ENCODE measurements at regions not wholly inside any gene's neighbourhood (a gene's known extent, or its start where the extent isn't known, plus 50 kb on each side); places are given as distances from the start of the nearest gene placed in this dataset.

DNA sequence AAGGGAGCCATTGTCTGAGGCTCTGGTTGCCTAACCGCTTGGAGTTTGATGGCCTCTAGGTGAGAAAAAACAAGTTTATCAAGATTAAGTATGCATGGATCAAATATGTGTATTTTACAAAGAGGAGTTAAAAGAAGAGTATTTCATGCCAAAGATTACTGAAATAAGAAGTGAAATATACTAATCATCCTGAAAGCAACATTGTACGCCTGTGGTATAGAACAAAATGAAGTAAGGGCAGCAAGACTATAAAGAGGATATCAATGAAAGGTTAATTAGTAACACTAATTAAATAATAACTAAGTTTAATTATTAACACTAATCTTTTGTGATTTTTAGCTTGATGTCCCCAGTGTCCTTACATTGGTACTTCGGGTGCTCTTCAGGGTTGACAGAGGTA, 276.7 kb downstream of the CALCRL start:
- TF ChIP-seq, protein P1, sequence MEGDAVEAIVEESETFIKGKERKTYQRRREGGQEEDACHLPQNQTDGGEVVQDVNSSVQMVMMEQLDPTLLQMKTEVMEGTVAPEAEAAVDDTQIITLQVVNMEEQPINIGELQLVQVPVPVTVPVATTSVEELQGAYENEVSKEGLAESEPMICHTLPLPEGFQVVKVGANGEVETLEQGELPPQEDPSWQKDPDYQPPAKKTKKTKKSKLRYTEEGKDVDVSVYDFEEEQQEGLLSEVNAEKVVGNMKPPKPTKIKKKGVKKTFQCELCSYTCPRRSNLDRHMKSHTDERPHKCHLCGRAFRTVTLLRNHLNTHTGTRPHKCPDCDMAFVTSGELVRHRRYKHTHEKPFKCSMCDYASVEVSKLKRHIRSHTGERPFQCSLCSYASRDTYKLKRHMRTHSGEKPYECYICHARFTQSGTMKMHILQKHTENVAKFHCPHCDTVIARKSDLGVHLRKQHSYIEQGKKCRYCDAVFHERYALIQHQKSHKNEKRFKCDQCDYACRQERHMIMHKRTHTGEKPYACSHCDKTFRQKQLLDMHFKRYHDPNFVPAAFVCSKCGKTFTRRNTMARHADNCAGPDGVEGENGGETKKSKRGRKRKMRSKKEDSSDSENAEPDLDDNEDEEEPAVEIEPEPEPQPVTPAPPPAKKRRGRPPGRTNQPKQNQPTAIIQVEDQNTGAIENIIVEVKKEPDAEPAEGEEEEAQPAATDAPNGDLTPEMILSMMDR (IDR thresholded peaks at IDR 0.05): no peak
- TF ChIP-seq POLR2A (IDR thresholded peaks at IDR 0.05): no peak

Data from body of pancreas (tissue), 4 donors.